HL-60 (cell line): ENCODE measurements at regions not wholly inside any gene's neighbourhood (a gene's known extent, or its start where the extent isn't known, plus 50 kb on each side); places are given as distances from the start of the nearest gene placed in this dataset.

Source experiments
- DNase-seq, 2 experiments: peaks; one replicate each; pipeline ENCODE4 v3.0.0-alpha.2; 2010 to 2020; ENCODE audit warnings: low read depth in 1 of 2, low spot score in 1 of 2
- H3K27ac ChIP-seq: fragments of 250-450 bp; sonication (Bioruptor Pico); replicated peaks from 2 replicates; pipeline ENCODE4 v1.5.1; 2020; ENCODE audit warnings: mild to moderate bottlenecking, moderate library complexity
- H3K27me3 ChIP-seq: fragments of 250-450 bp; sonication (Bioruptor Pico); 2 replicates; pipeline ENCODE4 v1.5.1; 2021; ENCODE audit warnings: mild to moderate bottlenecking, moderate library complexity; ENCODE audit not compliant: insufficient read depth, poor library complexity, severe bottlenecking
- H3K4me3 ChIP-seq: replicated peaks from 2 replicates; pipeline ENCODE4 v1.5.1; 2011; ENCODE audit warnings: mild to moderate bottlenecking, control low read depth, low read length; ENCODE audit not compliant: insufficient read depth
- CTCF ChIP-seq: IDR thresholded peaks from one replicate; pipeline ENCODE4 v1.5.1; 2011; ENCODE audit warnings: low read length, control low read depth, inconsistent platforms; ENCODE audit not compliant: insufficient read depth
- GABPA ChIP-seq: IDR thresholded peaks from 2 replicates; pipeline ENCODE4 v1.6.1; 2012; ENCODE audit warnings: low read depth
- POLR2AphosphoS5 ChIP-seq: IDR thresholded peaks from 2 replicates; pipeline ENCODE4 v1.6.1; 2012; ENCODE audit warnings: low read depth
- SPI1 ChIP-seq: IDR thresholded peaks from 2 replicates; pipeline ENCODE4 v1.6.1; 2012; ENCODE audit warnings: low read depth, mild to moderate bottlenecking, borderline replicate concordance
- TF ChIP-seq, protein P1 (sequence below): IDR thresholded peaks from 2 replicates; pipeline ENCODE4 v1.6.1; 2012; ENCODE audit warnings: low read depth; ENCODE audit not compliant: insufficient replicate concordance

DNA sequence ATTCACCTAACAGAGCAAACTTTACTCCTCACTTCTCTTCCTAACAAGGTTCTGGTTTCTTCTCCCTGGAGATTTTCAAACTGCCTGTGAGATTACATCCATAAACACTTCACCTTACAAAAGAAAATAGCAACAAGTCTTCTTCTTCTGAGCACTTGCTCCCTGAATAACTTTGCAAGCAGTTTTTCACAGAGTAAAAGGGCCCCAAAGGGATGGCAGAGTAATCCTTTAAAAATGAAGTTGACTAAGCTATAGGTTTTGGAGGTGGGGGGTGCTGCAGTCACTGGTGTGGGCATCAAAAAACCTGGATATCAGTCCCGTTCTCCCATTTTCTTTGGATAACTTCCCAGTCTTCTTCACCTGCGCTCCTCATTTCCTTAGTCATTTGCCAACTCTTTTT lies 484.9 kb downstream of the MIAT start:
- no peak overlapping the region for H3K27ac ChIP-seq
- no peak for TF ChIP-seq GABPA
- no peak for TF ChIP-seq SPI1
- TF ChIP-seq POLR2AphosphoS5: no peak
- TF ChIP-seq, protein P1, sequence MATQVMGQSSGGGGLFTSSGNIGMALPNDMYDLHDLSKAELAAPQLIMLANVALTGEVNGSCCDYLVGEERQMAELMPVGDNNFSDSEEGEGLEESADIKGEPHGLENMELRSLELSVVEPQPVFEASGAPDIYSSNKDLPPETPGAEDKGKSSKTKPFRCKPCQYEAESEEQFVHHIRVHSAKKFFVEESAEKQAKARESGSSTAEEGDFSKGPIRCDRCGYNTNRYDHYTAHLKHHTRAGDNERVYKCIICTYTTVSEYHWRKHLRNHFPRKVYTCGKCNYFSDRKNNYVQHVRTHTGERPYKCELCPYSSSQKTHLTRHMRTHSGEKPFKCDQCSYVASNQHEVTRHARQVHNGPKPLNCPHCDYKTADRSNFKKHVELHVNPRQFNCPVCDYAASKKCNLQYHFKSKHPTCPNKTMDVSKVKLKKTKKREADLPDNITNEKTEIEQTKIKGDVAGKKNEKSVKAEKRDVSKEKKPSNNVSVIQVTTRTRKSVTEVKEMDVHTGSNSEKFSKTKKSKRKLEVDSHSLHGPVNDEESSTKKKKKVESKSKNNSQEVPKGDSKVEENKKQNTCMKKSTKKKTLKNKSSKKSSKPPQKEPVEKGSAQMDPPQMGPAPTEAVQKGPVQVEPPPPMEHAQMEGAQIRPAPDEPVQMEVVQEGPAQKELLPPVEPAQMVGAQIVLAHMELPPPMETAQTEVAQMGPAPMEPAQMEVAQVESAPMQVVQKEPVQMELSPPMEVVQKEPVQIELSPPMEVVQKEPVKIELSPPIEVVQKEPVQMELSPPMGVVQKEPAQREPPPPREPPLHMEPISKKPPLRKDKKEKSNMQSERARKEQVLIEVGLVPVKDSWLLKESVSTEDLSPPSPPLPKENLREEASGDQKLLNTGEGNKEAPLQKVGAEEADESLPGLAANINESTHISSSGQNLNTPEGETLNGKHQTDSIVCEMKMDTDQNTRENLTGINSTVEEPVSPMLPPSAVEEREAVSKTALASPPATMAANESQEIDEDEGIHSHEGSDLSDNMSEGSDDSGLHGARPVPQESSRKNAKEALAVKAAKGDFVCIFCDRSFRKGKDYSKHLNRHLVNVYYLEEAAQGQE: no peak
- TF ChIP-seq CTCF: no peak
- DNase-seq: no peak
- no peak overlapping the region for H3K4me3 ChIP-seq
- no peaks in the 10 kb centered on the region for H3K27me3 ChIP-seq

GRCh38 chr22:27144321-27144720 lies 486.9 kb downstream of the MIAT start:
- H3K27ac ChIP-seq: no peak overlapping the region
- H3K4me3 ChIP-seq: no peak overlapping the region
- TF ChIP-seq POLR2AphosphoS5: no peak
- TF ChIP-seq, protein P1: no peak
- TF ChIP-seq CTCF: no peak
- TF ChIP-seq SPI1: no peak
- no peak for TF ChIP-seq GABPA
- no peaks in the 10 kb centered on the region for H3K27me3 ChIP-seq
- no peak for DNase-seq

DNA sequence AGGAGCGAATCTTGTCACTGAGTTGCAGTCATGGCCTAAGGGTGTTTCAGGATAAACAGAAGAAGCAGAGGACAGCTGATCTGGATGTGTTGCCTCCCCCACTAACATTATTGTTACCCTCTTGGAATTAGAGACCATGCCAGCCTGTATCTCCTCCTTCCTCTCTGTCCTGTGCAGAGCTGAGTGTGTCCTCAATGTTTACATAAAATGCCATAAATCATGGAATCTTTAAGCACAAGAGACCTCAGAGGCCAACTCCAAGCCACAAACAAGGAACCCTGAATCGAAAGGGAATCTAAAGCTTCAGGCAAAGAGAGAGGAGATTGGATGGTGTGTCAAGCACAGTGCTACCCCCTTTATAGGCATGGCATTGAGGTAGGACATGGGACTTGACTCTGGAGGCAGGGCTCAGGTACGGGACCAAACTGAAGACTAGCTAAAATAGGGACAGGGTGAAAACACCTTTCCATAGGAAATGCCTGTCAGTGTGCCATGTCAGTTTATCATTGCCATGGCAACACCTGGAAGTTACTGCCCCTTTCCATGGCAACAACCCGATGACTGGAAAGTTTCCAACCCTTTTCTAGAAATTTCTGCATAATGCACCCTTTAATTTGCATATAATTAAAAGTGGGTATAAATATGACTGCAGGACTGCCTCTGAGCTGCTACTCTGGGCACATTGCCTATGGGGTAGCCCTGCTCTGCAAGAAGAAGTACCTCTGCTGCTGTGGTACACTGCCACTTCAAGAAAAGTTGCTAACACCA lies 489.7 kb downstream of the MIAT start:
- no peak for DNase-seq
- Histone ChIP-seq H3K4me3 (no peak overlapping the region), H3K27ac (no peak overlapping the region), H3K27me3 (peaks cover 2% of the 10 kb centered on the region)
- TF ChIP-seq POLR2AphosphoS5: no peak
- TF ChIP-seq, protein P1: no peak
- no peak for TF ChIP-seq SPI1
- no peak for TF ChIP-seq GABPA
